HuH-7.5 (cell line): ENCODE measurements at regions not wholly inside any gene's neighbourhood (a gene's known extent, or its start where the extent isn't known, plus 50 kb on each side); places are given as distances from the start of the nearest gene placed in this dataset.

Experiments
- DNase-seq: peaks from one replicate; pipeline ENCODE4 v3.0.0; 2011; ENCODE audit warnings: low spot score

DNA sequence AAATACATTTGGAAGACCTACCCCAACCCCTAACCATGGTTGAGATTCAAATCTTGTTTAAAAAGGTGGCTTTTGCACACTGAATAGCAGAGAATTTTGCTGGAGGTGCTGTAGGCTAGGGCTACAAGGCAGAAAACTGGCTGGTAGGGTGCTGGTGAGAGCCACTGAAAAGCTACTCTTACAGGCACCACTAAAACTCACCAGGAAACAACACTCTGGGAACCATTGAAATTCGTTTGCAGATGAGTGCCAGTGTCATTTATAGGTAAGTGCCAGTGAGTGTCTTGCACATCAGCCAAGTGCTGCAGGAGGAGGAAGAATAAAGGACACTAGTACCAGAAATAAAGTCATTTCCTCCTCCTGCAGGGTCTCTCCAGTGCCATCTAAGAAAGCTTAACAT, 610.2 kb downstream of the ZNF385D start:
- no peak for DNase-seq

DNA sequence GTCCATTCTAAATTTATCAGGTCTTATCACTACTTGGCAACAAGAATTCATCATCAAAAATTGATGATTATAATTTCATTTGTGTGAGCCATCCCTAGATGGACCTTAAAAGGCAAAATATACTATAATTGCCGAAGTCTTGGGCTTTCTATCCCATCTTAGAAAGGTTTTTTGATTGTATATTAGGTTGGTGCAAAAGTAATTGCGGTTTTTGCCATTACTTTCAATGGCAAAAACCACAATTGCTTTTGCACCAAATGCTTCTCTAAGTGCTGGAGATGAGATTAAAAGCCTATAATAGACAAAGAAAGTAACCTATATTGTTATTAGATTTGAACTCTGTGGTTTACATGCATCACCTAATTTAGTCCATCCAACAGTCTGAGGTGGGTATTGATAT, 612.9 kb downstream of the ZNF385D start:
- DNase-seq, result no peak

GRCh38 chr3:21132896-21133295, 618.1 kb downstream of the ZNF385D start:
- no peak for DNase-seq

DNA sequence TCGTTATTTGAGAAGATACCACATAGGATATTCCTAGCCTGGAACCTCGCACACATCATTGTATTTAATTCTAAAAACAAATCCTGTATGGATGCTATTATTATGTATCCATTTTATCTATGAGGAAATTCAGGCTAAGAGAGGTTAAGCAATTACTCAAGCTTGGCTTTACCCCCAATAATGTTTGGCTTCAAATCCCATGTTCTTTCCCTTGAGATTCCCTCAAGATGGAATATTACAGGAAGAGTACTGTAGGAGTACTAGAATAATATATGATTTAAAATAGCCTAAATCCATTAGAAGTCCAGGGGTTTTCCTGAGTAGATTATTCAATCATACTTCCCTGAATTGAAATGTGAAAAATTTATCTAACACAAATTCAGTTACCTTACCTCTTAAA, 630.2 kb downstream of the ZNF385D start:
- no peak for DNase-seq

DNA sequence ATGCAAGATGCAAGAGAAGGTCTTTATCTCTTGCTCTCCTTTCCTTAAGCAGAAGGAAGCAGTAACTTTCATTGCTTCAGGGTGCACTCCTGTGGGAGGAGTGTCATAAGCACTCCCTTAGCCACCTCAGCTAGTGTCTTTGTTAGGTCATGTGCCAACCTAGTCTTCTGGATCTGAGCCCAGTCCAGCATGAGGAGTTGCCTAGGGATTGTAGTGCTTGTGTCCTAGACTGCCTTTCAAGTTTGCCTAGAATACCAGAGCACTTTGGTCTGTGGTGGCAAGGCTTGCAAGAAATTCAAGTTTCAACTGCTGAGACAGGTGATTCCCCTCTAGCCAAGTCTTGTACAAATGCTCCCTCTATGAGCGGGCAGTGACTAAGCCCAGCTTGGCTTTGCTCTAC, 633.6 kb downstream of the ZNF385D start:
- no peak for DNase-seq

DNA sequence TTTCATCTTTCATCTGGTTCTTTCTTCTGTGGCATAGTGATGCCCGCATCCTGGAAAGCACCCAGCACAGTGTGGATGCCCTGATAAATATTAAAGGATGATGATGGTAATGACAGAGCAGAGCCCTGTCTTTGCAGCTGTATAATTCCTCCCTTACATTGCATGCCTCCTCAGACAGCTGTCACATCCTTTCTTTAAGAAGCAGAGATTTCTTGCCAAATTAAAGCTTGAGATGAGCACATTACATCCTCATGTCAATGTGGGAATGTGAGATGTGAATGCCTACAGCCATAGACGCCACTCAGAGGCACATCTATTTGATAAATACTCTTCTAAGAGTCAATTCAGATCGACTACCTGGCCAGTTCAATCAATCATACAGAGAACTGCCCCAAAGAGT, 642.0 kb downstream of the ZNF385D start:
- DNase-seq, result no peak

DNA sequence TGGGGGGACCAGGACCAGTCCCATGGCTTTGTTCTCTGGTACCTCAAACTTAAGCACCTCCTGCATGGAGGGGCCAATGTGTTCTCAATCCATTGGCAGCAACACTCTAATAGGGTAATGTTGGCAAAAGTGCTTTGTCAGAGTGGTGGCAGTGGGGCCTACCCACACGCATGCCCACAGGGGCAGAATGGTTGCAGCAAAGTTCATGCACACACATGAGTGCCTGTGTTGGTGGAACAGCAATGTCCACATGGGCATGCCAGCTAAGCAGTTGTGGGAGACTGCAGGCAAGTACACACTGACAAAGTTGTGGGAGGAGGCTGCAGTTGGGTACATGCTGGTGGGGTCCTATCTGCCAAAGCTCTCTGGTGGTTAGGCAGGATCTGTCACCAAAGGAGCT, 645.2 kb downstream of the ZNF385D start:
- DNase-seq, result no peak

GRCh38 chr3:21100656-21101359, 650.2 kb downstream of the ZNF385D start:
- no peak for DNase-seq

- no peak for DNase-seq
These were observed 656.3 kb downstream of the ZNF385D start for GRCh38 chr3:21094686-21095085.

DNA sequence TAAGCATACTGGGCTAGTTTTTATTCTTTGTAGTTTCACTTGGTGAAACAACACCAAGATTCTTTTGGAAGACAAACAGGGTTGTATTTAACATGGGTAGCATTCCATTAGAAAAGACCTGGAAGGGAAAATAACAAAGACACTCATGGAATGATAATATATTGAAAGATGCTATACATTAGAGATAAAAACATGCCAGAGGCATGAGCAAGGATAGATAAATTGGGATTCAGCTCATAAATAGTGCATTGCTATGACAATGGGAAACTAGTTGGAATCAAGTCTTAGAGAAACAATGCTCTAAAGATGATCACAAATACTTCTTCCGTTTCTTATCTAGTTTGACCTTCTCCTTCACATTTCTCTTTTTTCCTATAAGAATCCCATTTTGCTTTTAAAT, 677.4 kb downstream of the ZNF385D start:
- DNase-seq, result no peak

GRCh38 chr3:21067031-21067813, 683.8 kb downstream of the ZNF385D start:
- no peak for DNase-seq

DNA sequence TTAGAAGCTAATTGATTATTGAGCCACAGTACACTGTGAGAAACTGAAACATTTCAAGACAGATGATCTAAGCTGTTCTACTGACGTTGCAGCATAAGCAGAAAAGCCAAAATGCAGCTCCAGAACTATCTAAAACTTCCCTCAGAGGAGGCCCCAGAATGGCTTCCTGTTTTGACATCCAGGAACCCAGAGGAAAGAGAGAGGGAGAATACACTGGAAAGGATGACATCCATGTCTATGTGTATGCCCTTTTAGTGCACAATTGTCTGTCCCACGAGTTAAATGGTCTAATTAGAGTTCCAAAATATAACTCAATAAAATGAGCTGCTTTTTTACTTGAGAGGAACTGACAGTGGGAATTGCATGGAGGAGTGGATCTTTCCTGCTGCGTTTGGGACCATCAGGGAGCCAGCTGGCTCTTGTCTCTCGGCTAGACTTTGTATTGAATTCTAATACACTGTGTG, 688.1 kb downstream of the ZNF385D start:
- DNase-seq, result no peak

GRCh38 chr3:21059404-21059803, 691.6 kb downstream of the ZNF385D start:
- no peak for DNase-seq

DNA sequence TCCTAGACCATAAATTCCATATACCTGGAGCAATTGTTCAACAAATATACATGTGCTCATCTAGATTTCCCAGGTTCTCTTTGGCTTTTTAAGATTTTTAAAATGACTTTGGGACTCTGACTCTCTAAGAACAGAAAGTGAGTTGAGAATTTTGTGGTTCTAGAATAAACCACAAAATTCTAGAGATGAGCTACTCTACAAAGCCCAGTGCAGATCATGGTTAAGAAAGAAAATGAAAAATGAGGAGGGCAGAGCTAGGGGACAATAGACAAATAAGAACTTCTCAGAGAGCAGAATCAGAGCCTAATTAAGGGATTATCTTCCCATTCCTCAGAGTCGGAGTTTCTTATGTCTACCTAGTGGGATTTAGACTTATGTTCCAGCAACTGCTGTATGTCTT, 694.7 kb downstream of the ZNF385D start:
- DNase-seq, result no peak

GRCh38 chr3:21055015-21055414, 696.0 kb downstream of the ZNF385D start:
- DNase-seq, result no peak

GRCh38 chr3:21054064-21054463, 696.9 kb downstream of the ZNF385D start:
- DNase-seq, result no peak

DNA sequence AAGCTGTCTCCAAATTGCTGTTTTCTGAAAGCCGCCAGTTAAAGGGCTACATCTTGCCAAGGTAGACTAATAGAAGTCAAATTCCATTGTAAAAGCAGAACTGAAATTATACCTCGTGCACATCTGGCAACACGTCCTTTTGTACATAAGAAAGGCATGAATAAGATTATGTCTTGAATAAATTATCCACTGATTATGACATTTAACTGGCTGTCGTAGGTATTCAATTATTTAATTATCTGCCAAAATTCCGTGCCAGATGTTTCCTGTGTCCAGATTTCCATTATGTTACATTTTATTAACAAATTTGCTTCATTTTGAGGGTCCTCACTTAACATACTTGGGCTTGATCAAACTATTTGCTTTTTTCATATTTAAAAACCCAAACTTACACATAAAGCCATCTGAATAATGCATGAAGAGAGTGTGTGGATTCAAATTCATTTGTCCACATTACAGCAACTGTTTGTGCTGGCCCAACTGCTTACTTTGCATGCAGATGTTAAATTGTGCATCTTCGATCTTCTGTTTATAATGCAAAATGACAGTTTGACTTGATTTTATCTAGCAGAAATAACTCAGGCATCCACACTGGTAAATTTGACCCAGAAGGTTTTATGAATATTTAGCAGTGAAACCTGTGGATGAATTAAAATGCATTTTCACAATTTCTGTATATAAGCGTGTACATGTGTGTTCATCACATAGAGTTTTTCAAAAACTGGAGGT, 701.5 kb downstream of the ZNF385D start:
- no peak for DNase-seq

DNA sequence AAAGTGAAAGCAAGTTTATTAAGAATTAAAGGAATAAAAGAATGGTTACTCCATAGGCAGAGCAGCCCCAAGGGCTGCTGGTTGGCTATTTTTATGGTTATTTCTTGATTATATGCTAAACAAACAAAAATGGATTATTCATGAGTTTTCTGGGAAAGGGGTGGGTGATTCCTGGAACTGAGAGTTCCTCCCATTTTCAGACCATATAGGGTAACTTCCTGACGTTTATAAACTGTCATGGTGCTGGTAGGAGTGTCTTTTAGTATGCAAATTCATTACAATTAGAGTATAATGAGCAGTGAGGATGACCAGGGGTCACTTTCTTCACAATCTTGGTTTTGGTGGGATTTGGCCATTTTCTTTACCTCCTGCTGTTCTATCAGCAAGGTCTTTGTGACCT, 707.9 kb downstream of the ZNF385D start:
- DNase-seq, result no peak

DNA sequence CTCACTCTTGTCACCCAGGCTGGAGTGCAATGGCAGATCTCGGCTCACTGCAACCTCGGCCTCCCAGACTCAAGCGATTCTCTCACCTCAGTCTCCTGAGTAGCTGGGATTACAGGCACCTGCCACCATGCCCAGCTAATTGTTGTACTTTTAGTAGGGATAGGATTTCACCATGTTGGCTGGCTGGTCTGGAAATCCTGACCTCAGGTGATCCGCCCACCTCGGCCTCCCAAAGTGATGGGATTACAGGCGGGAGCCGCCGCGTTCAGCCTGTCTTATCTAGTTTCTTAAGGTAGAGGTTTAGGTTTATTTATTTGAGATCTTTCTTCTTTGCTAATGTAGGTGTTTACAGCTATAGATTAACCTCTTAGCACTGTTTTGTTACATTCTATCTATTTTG, 708.8 kb downstream of the ZNF385D start:
- DNase-seq, result no peak

GRCh38 chr3:21041621-21042020, 709.4 kb downstream of the ZNF385D start:
- no peak for DNase-seq

- DNase-seq, result no peak
These were observed 714.1 kb downstream of the ZNF385D start for GRCh38 chr3:21036888-21037287.

DNA sequence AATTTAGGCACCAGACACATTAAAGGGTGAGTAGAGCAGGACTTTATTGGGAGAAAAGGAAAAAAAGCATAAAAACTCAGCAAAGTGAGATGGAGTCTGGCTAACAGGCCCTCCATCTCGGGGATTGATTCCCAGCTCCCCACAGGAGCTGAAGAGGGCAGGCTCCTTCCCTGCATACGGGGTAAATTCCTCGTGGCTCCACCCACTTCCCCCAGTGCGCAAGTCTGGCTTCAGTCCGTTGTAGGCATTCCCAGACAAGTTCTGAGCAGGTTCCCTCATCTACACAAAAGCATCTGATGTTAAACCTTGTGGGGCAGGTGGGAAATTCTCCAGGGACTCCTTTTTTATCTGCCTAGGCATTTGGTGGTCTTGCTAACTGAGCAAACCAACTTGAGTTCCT, 722.6 kb downstream of the ZNF385D start:
- no peak for DNase-seq

DNA sequence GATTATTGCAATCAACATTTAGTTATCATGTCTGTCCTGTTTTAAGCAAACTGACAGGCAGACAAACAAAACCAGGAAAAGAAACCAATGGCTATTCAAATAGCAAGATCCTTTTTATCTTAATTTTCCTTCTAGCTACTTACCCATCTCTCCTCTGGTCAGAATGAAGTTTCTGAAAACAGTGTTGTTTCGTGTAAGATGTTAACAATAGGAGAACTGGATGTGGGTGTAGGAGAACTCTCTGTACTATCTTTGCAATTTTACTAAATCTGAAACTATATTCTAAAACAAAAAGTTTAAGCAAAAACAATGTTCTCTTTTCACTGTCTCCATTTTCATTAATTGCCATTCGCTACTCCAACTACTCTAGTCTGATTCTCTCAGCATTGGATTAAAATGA, 726.4 kb downstream of the ZNF385D start:
- no peak for DNase-seq
